Liver (tissue), 8 donors: ENCODE measurements at regions not wholly inside any gene's neighbourhood (a gene's known extent, or its start where the extent isn't known, plus 50 kb on each side); places are given as distances from the start of the nearest gene placed in this dataset.

Source experiments
- DNase-seq: peaks from one replicate; pipeline ENCODE4 v3.0.0-alpha.2; 2017; ENCODE audit warnings: low spot score
- H3K27ac ChIP-seq, 2 donors: one replicate each; pipeline ENCODE4 v1.7.0; 2013; ENCODE audit warnings: inconsistent platforms in 2 of 2, low read length in 2 of 2, control low read depth in 1 of 2, low read depth in 1 of 2, mild to moderate bottlenecking in 1 of 2
- H3K27me3 ChIP-seq, 4 donors: one replicate each; pipeline versions ENCODE4 v1.6.1 to v1.7.0; 2013; ENCODE audit warnings: low read length in 3 of 4, inconsistent platforms in 1 of 4, mild to moderate bottlenecking in 1 of 4, moderate library complexity in 1 of 4; ENCODE audit not compliant: control insufficient read depth in 4 of 4, insufficient read depth in 4 of 4
- H3K36me3 ChIP-seq, 4 donors: one replicate each; pipeline versions ENCODE4 v1.6.1 to v1.7.0; 2013; ENCODE audit warnings: low read length in 3 of 4, mild to moderate bottlenecking in 3 of 4, low read depth in 1 of 4, moderate library complexity in 1 of 4; ENCODE audit not compliant: control insufficient read depth in 4 of 4, insufficient read depth in 3 of 4
- H3K4me1 ChIP-seq, 4 donors: one replicate each; pipeline versions ENCODE4 v1.6.1 to v1.7.0; 2013; ENCODE audit warnings: low read length in 3 of 4, mild to moderate bottlenecking in 3 of 4, moderate library complexity in 1 of 4; ENCODE audit not compliant: control insufficient read depth in 4 of 4, insufficient read depth in 4 of 4
- H3K4me3 ChIP-seq, 3 donors: one replicate each; pipeline versions ENCODE4 v1.6.1 to v1.7.0; 2013; ENCODE audit warnings: low read length in 3 of 3, control low read depth in 1 of 3, low read depth in 1 of 3, mild to moderate bottlenecking in 1 of 3
- H3K9ac ChIP-seq, 2 donors: one replicate each; pipeline ENCODE4 v1.7.0; 2013; ENCODE audit warnings: low read length in 2 of 2, mild to moderate bottlenecking in 2 of 2, moderate library complexity in 2 of 2, control low read depth in 1 of 2, low read depth in 1 of 2
- H3K9me3 ChIP-seq, 4 donors: one replicate each; pipeline versions ENCODE4 v1.6.1 to v1.7.0; 2013; ENCODE audit warnings: low read length in 3 of 4; ENCODE audit not compliant: control insufficient read depth in 4 of 4
- EGR1 ChIP-seq, 2 donors: IDR thresholded peaks; 2 replicates each; pipeline ENCODE4 v1.6.1; 2016 to 2018; ENCODE audit warnings: antibody characterized with exemption in 2 of 2, low read depth in 2 of 2
- FOXA1 ChIP-seq: IDR thresholded peaks from 2 replicates; pipeline ENCODE4 v1.6.1; 2016; ENCODE audit warnings: antibody characterized with exemption
- FOXA2 ChIP-seq: IDR thresholded peaks from 2 replicates; pipeline ENCODE4 v1.6.1; 2016; ENCODE audit warnings: antibody characterized with exemption
- GABPA ChIP-seq, 2 donors: IDR thresholded peaks in 1 of 2; conservative IDR thresholded peaks in 1 of 2; 2 replicates each; pipeline ENCODE4 v1.6.1; 2016; ENCODE audit warnings: antibody characterized with exemption in 2 of 2, mild to moderate bottlenecking in 1 of 2, moderate library complexity in 1 of 2
- HNF4A ChIP-seq, 2 donors: conservative IDR thresholded peaks; 2 replicates each; pipeline ENCODE4 v1.6.1; 2016; ENCODE audit warnings: antibody characterized with exemption in 2 of 2, mild to moderate bottlenecking in 2 of 2
- HNF4G ChIP-seq: IDR thresholded peaks from 2 replicates; pipeline ENCODE4 v1.6.1; 2016; ENCODE audit warnings: antibody characterized with exemption
- JUND ChIP-seq, 2 donors: IDR thresholded peaks; 2 replicates each; pipeline ENCODE4 v1.6.1; 2016; ENCODE audit warnings: antibody characterized with exemption in 2 of 2
- NR2F2 ChIP-seq: IDR thresholded peaks from 2 replicates; pipeline ENCODE4 v1.6.1; 2016; ENCODE audit warnings: antibody characterized with exemption
- RAD21 ChIP-seq, 2 donors: IDR thresholded peaks; 2 replicates each; pipeline ENCODE4 v1.6.1; 2016; ENCODE audit warnings: antibody characterized with exemption in 2 of 2, mild to moderate bottlenecking in 2 of 2
- RXRA ChIP-seq, 2 donors: IDR thresholded peaks; 2 replicates each; pipeline ENCODE4 v1.6.1; 2017 to 2018; ENCODE audit warnings: antibody characterized with exemption in 2 of 2, mild to moderate bottlenecking in 1 of 2
- SP1 ChIP-seq: IDR thresholded peaks from 2 replicates; pipeline ENCODE4 v1.6.1; 2018; ENCODE audit warnings: antibody characterized with exemption, mild to moderate bottlenecking
- TAF1 ChIP-seq: conservative IDR thresholded peaks from 2 replicates; pipeline ENCODE4 v1.6.1; 2016; ENCODE audit warnings: antibody characterized with exemption, mild to moderate bottlenecking
- YY1 ChIP-seq: IDR thresholded peaks from 2 replicates; pipeline ENCODE4 v1.6.1; 2016; ENCODE audit warnings: antibody characterized with exemption, mild to moderate bottlenecking
- WGBS: extraction: QIAGEN DNeasy Blood & Tissue Kit; methylation state at CpG from one replicate; pipeline ENCODE4 v1.1.7; 2013; 5-methylcytosine and 5-hydroxymethylcytosine counted together
- TF ChIP-seq, protein P1 (sequence below): fragments of 150-350 bp; IDR thresholded peaks from 2 replicates; pipeline ENCODE4 v1.5.1; 2017; ENCODE audit warnings: improper control_type of control experiment, low read depth, low read length; ENCODE audit not compliant: missing input control
- TF ChIP-seq, protein P2 (sequence below): IDR thresholded peaks from 2 replicates; pipeline ENCODE4 v1.6.1; 2016; ENCODE audit warnings: antibody characterized with exemption
- TF ChIP-seq, protein P3 (sequence below): IDR thresholded peaks from 2 replicates; pipeline ENCODE4 v1.6.1; 2016; ENCODE audit warnings: antibody characterized with exemption
- TF ChIP-seq, protein P4 (sequence below): IDR thresholded peaks from 2 replicates; pipeline ENCODE4 v1.6.1; 2016; ENCODE audit warnings: antibody characterized with exemption, mild to moderate bottlenecking
- donor health status: healthy.
- donor health status: healthy.
- donor health status: healthy.
- donor health status: healthy.
- donor health status: healthy.

DNA sequence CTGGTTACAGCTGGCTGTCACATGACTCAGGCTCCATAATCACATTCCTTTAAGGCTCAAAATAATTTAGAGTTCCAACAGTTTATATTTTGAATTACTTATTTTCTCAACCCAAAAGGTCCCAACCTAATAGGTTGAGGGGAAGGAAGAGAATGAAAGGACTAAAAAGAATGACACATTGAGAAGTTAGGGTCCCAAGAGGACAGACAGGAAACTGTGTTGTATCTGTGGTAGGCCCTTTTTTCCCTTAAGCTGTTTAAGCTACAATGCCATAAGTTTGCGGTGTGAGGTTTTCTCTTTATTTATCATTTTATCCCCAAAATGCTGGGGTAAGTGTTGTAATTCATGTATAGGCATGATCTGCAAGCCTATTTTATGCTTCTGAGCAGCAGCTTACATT is 290.2 kb downstream of the ZNF674 start:
- Histone ChIP-seq H3K9me3 (no peaks in the 10 kb centered on the region), H3K4me1 (no peaks in the 10 kb centered on the region), H3K27ac (no peak overlapping the region), H3K4me3 (no peak overlapping the region), H3K36me3 (no peaks in the 10 kb centered on the region), H3K9ac (no peak overlapping the region), H3K27me3 (no peaks in the 10 kb centered on the region)
- no peak for DNase-seq
- TF ChIP-seq RAD21 (IDR thresholded peaks at IDR 0.05) (no peak), FOXA1 (no peak), GABPA (IDR thresholded peaks at IDR 0.05 in 1 of 2, conservative IDR thresholded peaks at IDR 0.05 in 1 of 2) (no peak), RXRA (IDR thresholded peaks at IDR 0.05) (no peak)
- 94% methylated on average over 1 of the region's 1 CpG for WGBS

DNA sequence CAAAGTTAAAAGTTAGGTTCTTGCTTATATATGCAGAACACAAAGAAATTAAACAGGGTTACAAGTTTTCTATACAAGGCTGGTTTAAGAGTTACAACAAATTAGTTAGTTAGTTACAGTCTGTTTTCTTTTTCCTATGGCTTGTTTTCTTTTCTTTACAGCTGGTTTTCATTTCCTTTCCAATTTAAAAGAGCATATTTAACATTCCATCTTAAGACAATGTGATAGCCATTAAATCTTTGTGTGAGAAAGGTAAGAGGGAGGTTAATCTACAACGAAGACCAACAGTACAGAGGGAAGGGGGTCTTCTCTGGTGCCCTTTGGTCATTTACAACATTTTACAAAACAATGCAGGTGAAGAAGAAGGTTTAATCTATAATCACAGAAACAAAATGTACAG is 290.6 kb downstream of the ZNF674 start:
- no peak overlapping the region for H3K27ac ChIP-seq
- WGBS = 32% methylated on average over 1 of the region's 1 CpG
- DNase-seq = no peak
- H3K9ac ChIP-seq = no peak overlapping the region
- H3K36me3 ChIP-seq = no peaks in the 10 kb centered on the region
- TF ChIP-seq HNF4G (no peak), SP1 (no peak), GABPA (IDR thresholded peaks at IDR 0.05 in 1 of 2, conservative IDR thresholded peaks at IDR 0.05 in 1 of 2) (no peak), NR2F2 (no peak), TAF1 (no peak), HNF4A (conservative IDR thresholded peaks at IDR 0.05) (no peak), FOXA1 (no peak), YY1 (no peak), RXRA (IDR thresholded peaks at IDR 0.05) (no peak), JUND (IDR thresholded peaks at IDR 0.05) (no peak), FOXA2 (no peak), RAD21 (IDR thresholded peaks at IDR 0.05) (no peak), EGR1 (IDR thresholded peaks at IDR 0.05; ENCODE audit: low read depth in 2 of 2) (no peak)
- TF ChIP-seq, protein P1, sequence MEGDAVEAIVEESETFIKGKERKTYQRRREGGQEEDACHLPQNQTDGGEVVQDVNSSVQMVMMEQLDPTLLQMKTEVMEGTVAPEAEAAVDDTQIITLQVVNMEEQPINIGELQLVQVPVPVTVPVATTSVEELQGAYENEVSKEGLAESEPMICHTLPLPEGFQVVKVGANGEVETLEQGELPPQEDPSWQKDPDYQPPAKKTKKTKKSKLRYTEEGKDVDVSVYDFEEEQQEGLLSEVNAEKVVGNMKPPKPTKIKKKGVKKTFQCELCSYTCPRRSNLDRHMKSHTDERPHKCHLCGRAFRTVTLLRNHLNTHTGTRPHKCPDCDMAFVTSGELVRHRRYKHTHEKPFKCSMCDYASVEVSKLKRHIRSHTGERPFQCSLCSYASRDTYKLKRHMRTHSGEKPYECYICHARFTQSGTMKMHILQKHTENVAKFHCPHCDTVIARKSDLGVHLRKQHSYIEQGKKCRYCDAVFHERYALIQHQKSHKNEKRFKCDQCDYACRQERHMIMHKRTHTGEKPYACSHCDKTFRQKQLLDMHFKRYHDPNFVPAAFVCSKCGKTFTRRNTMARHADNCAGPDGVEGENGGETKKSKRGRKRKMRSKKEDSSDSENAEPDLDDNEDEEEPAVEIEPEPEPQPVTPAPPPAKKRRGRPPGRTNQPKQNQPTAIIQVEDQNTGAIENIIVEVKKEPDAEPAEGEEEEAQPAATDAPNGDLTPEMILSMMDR = no peak
- TF ChIP-seq, protein P2, sequence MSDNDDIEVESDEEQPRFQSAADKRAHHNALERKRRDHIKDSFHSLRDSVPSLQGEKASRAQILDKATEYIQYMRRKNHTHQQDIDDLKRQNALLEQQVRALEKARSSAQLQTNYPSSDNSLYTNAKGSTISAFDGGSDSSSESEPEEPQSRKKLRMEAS = no peak
- TF ChIP-seq, protein P3, sequence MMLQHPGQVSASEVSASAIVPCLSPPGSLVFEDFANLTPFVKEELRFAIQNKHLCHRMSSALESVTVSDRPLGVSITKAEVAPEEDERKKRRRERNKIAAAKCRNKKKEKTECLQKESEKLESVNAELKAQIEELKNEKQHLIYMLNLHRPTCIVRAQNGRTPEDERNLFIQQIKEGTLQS = no peak
- TF ChIP-seq, protein P4, sequence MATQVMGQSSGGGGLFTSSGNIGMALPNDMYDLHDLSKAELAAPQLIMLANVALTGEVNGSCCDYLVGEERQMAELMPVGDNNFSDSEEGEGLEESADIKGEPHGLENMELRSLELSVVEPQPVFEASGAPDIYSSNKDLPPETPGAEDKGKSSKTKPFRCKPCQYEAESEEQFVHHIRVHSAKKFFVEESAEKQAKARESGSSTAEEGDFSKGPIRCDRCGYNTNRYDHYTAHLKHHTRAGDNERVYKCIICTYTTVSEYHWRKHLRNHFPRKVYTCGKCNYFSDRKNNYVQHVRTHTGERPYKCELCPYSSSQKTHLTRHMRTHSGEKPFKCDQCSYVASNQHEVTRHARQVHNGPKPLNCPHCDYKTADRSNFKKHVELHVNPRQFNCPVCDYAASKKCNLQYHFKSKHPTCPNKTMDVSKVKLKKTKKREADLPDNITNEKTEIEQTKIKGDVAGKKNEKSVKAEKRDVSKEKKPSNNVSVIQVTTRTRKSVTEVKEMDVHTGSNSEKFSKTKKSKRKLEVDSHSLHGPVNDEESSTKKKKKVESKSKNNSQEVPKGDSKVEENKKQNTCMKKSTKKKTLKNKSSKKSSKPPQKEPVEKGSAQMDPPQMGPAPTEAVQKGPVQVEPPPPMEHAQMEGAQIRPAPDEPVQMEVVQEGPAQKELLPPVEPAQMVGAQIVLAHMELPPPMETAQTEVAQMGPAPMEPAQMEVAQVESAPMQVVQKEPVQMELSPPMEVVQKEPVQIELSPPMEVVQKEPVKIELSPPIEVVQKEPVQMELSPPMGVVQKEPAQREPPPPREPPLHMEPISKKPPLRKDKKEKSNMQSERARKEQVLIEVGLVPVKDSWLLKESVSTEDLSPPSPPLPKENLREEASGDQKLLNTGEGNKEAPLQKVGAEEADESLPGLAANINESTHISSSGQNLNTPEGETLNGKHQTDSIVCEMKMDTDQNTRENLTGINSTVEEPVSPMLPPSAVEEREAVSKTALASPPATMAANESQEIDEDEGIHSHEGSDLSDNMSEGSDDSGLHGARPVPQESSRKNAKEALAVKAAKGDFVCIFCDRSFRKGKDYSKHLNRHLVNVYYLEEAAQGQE = no peak
- no peak overlapping the region for H3K4me3 ChIP-seq
- H3K9me3 ChIP-seq = no peaks in the 10 kb centered on the region
- no peaks in the 10 kb centered on the region for H3K4me1 ChIP-seq
- H3K27me3 ChIP-seq = no peaks in the 10 kb centered on the region
